Liver (tissue), 8 donors: ENCODE measurements at regions not wholly inside any gene's neighbourhood (a gene's known extent, or its start where the extent isn't known, plus 50 kb on each side); places are given as distances from the start of the nearest gene placed in this dataset.

Source experiments
- DNase-seq: peaks from one replicate; pipeline ENCODE4 v3.0.0-alpha.2; 2017; ENCODE audit warnings: low spot score
- H3K27ac ChIP-seq, 2 donors: one replicate each; pipeline ENCODE4 v1.7.0; 2013; ENCODE audit warnings: inconsistent platforms in 2 of 2, low read length in 2 of 2, control low read depth in 1 of 2, low read depth in 1 of 2, mild to moderate bottlenecking in 1 of 2
- H3K27me3 ChIP-seq, 4 donors: one replicate each; pipeline versions ENCODE4 v1.6.1 to v1.7.0; 2013; ENCODE audit warnings: low read length in 3 of 4, inconsistent platforms in 1 of 4, mild to moderate bottlenecking in 1 of 4, moderate library complexity in 1 of 4; ENCODE audit not compliant: control insufficient read depth in 4 of 4, insufficient read depth in 4 of 4
- H3K36me3 ChIP-seq, 4 donors: one replicate each; pipeline versions ENCODE4 v1.6.1 to v1.7.0; 2013; ENCODE audit warnings: low read length in 3 of 4, mild to moderate bottlenecking in 3 of 4, low read depth in 1 of 4, moderate library complexity in 1 of 4; ENCODE audit not compliant: control insufficient read depth in 4 of 4, insufficient read depth in 3 of 4
- H3K4me1 ChIP-seq, 4 donors: one replicate each; pipeline versions ENCODE4 v1.6.1 to v1.7.0; 2013; ENCODE audit warnings: low read length in 3 of 4, mild to moderate bottlenecking in 3 of 4, moderate library complexity in 1 of 4; ENCODE audit not compliant: control insufficient read depth in 4 of 4, insufficient read depth in 4 of 4
- H3K4me3 ChIP-seq, 3 donors: one replicate each; pipeline versions ENCODE4 v1.6.1 to v1.7.0; 2013; ENCODE audit warnings: low read length in 3 of 3, control low read depth in 1 of 3, low read depth in 1 of 3, mild to moderate bottlenecking in 1 of 3
- H3K9ac ChIP-seq, 2 donors: one replicate each; pipeline ENCODE4 v1.7.0; 2013; ENCODE audit warnings: low read length in 2 of 2, mild to moderate bottlenecking in 2 of 2, moderate library complexity in 2 of 2, control low read depth in 1 of 2, low read depth in 1 of 2
- H3K9me3 ChIP-seq, 4 donors: one replicate each; pipeline versions ENCODE4 v1.6.1 to v1.7.0; 2013; ENCODE audit warnings: low read length in 3 of 4; ENCODE audit not compliant: control insufficient read depth in 4 of 4
- EGR1 ChIP-seq, 2 donors: IDR thresholded peaks; 2 replicates each; pipeline ENCODE4 v1.6.1; 2016 to 2018; ENCODE audit warnings: antibody characterized with exemption in 2 of 2, low read depth in 2 of 2
- FOXA1 ChIP-seq: IDR thresholded peaks from 2 replicates; pipeline ENCODE4 v1.6.1; 2016; ENCODE audit warnings: antibody characterized with exemption
- FOXA2 ChIP-seq: IDR thresholded peaks from 2 replicates; pipeline ENCODE4 v1.6.1; 2016; ENCODE audit warnings: antibody characterized with exemption
- GABPA ChIP-seq, 2 donors: IDR thresholded peaks in 1 of 2; conservative IDR thresholded peaks in 1 of 2; 2 replicates each; pipeline ENCODE4 v1.6.1; 2016; ENCODE audit warnings: antibody characterized with exemption in 2 of 2, mild to moderate bottlenecking in 1 of 2, moderate library complexity in 1 of 2
- HNF4A ChIP-seq, 2 donors: conservative IDR thresholded peaks; 2 replicates each; pipeline ENCODE4 v1.6.1; 2016; ENCODE audit warnings: antibody characterized with exemption in 2 of 2, mild to moderate bottlenecking in 2 of 2
- HNF4G ChIP-seq: IDR thresholded peaks from 2 replicates; pipeline ENCODE4 v1.6.1; 2016; ENCODE audit warnings: antibody characterized with exemption
- JUND ChIP-seq, 2 donors: IDR thresholded peaks; 2 replicates each; pipeline ENCODE4 v1.6.1; 2016; ENCODE audit warnings: antibody characterized with exemption in 2 of 2
- MAX ChIP-seq: IDR thresholded peaks from 2 replicates; pipeline ENCODE4 v1.6.1; 2016; ENCODE audit warnings: antibody characterized with exemption
- NR2F2 ChIP-seq: IDR thresholded peaks from 2 replicates; pipeline ENCODE4 v1.6.1; 2016; ENCODE audit warnings: antibody characterized with exemption
- RAD21 ChIP-seq, 2 donors: IDR thresholded peaks; 2 replicates each; pipeline ENCODE4 v1.6.1; 2016; ENCODE audit warnings: antibody characterized with exemption in 2 of 2, mild to moderate bottlenecking in 2 of 2
- REST ChIP-seq: IDR thresholded peaks from 2 replicates; pipeline ENCODE4 v1.6.1; 2016; ENCODE audit warnings: antibody characterized with exemption, mild to moderate bottlenecking
- RXRA ChIP-seq, 2 donors: IDR thresholded peaks; 2 replicates each; pipeline ENCODE4 v1.6.1; 2017 to 2018; ENCODE audit warnings: antibody characterized with exemption in 2 of 2, mild to moderate bottlenecking in 1 of 2
- SP1 ChIP-seq: IDR thresholded peaks from 2 replicates; pipeline ENCODE4 v1.6.1; 2018; ENCODE audit warnings: antibody characterized with exemption, mild to moderate bottlenecking
- TAF1 ChIP-seq: conservative IDR thresholded peaks from 2 replicates; pipeline ENCODE4 v1.6.1; 2016; ENCODE audit warnings: antibody characterized with exemption, mild to moderate bottlenecking
- YY1 ChIP-seq: IDR thresholded peaks from 2 replicates; pipeline ENCODE4 v1.6.1; 2016; ENCODE audit warnings: antibody characterized with exemption, mild to moderate bottlenecking
- ZBTB33 ChIP-seq: IDR thresholded peaks from 2 replicates; pipeline ENCODE4 v1.6.1; 2016; ENCODE audit warnings: antibody characterized with exemption
- WGBS: extraction: QIAGEN DNeasy Blood & Tissue Kit; methylation state at CpG from one replicate; pipeline ENCODE4 v1.1.7; 2013; 5-methylcytosine and 5-hydroxymethylcytosine counted together
- TF ChIP-seq, protein P1 (sequence below): fragments of 150-350 bp; IDR thresholded peaks from 2 replicates; pipeline ENCODE4 v1.5.1; 2017; ENCODE audit warnings: improper control_type of control experiment, low read depth, low read length; ENCODE audit not compliant: missing input control
- TF ChIP-seq, protein P2 (sequence below): IDR thresholded peaks from 2 replicates; pipeline ENCODE4 v1.6.1; 2016; ENCODE audit warnings: antibody characterized with exemption
- donor health status: healthy.
- donor health status: healthy.
- donor health status: healthy.
- donor health status: healthy.
- donor health status: healthy.

GRCh38 chr5:1637639-1638481 is 114.1 kb upstream of the LPCAT1 start:
- Histone ChIP-seq H3K27me3 (no peaks in the 10 kb centered on the region), H3K4me3 (no peak overlapping the region), H3K4me1 (peaks cover 0 to 4% (median 1%) of the 10 kb centered on the region in 4 donors), H3K27ac (no peak overlapping the region), H3K36me3 (no peaks in the 10 kb centered on the region), H3K9me3 (no peaks in the 10 kb centered on the region), H3K9ac (no peak overlapping the region)
- DNase-seq: no peak
- 81% methylated on average over 24 of the region's 24 CpGs for WGBS
- TF ChIP-seq RAD21 (IDR thresholded peaks at IDR 0.05) (no peak), JUND (IDR thresholded peaks at IDR 0.05) (no peak), REST (no peak), FOXA1 (no peak), NR2F2 (no peak), EGR1 (IDR thresholded peaks at IDR 0.05; ENCODE audit: low read depth in 2 of 2) (no peak), YY1 (no peak), MAX (no peak)

DNA sequence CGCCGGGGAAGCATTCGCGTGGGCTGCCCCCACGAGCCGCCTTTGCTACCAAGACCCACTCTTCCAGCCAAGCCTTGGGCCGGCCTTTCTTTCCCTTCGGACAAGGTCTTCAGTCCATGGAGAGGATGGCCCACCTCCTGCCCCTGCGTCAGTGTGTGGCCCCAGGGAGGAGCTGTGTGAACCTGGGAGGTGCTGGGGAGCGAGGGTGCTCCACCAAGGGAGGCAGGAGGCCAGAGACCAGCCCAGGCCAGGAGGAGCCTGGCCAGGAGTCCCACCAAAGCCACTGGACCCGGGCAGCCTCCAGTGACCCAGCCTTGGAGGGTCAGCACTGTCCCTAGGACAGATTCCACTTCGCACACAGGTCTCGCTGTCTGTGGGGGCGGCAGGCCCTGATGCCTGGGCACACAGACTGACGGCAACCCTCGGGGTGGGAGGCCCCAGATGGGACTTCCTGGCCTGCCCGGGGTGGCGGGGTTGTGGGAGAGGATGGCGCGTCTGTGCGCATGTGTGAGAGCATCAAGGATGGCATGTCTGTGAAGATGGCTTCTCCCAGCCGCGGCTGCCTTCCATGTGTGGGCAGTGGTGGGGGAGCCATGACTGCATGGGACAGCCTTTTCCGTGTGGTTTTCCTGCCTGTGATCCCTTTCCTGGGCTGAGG is 113.3 kb upstream of the LPCAT1 start:
- H3K9me3 ChIP-seq: no peaks in the 10 kb centered on the region
- no peak for DNase-seq
- TF ChIP-seq NR2F2 (no peak), HNF4A (conservative IDR thresholded peaks at IDR 0.05) (no peak), ZBTB33 (no peak), TAF1 (no peak), REST (no peak), JUND (IDR thresholded peaks at IDR 0.05) (no peak), RAD21 (IDR thresholded peaks at IDR 0.05) (no peak), MAX (no peak), YY1 (no peak), SP1 (no peak), GABPA (IDR thresholded peaks at IDR 0.05 in 1 of 2, conservative IDR thresholded peaks at IDR 0.05 in 1 of 2) (no peak), FOXA1 (no peak), EGR1 (IDR thresholded peaks at IDR 0.05; ENCODE audit: low read depth in 2 of 2) (no peak), RXRA (IDR thresholded peaks at IDR 0.05) (no peak), FOXA2 (no peak), HNF4G (no peak)
- TF ChIP-seq, protein P1, sequence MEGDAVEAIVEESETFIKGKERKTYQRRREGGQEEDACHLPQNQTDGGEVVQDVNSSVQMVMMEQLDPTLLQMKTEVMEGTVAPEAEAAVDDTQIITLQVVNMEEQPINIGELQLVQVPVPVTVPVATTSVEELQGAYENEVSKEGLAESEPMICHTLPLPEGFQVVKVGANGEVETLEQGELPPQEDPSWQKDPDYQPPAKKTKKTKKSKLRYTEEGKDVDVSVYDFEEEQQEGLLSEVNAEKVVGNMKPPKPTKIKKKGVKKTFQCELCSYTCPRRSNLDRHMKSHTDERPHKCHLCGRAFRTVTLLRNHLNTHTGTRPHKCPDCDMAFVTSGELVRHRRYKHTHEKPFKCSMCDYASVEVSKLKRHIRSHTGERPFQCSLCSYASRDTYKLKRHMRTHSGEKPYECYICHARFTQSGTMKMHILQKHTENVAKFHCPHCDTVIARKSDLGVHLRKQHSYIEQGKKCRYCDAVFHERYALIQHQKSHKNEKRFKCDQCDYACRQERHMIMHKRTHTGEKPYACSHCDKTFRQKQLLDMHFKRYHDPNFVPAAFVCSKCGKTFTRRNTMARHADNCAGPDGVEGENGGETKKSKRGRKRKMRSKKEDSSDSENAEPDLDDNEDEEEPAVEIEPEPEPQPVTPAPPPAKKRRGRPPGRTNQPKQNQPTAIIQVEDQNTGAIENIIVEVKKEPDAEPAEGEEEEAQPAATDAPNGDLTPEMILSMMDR: no peak
- TF ChIP-seq, protein P2, sequence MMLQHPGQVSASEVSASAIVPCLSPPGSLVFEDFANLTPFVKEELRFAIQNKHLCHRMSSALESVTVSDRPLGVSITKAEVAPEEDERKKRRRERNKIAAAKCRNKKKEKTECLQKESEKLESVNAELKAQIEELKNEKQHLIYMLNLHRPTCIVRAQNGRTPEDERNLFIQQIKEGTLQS: no peak
- no peaks in the 10 kb centered on the region for H3K36me3 ChIP-seq
- no peak overlapping the region for H3K4me3 ChIP-seq
- no peak overlapping the region for H3K9ac ChIP-seq
- H3K4me1 ChIP-seq: peaks cover 0 to 4% (median 1%) of the 10 kb centered on the region in 4 donors
- H3K27me3 ChIP-seq: no peaks in the 10 kb centered on the region
- WGBS: 95% methylated on average over 24 of the region's 24 CpGs
- no peak overlapping the region for H3K27ac ChIP-seq
